Natural killer cell (primary cell): ENCODE measurements at regions not wholly inside any gene's neighbourhood (a gene's known extent, or its start where the extent isn't known, plus 50 kb on each side); places are given as distances from the start of the nearest gene placed in this dataset.

ENCODE experiments used
- ATAC-seq, 3 donors: fragments of 150-1000 bp in 2 of 3; fragments of 200-7000 bp in 1 of 3; cut with Tn5 transposase; 1 replicate in 1 of 3; 2 replicates in 2 of 3; pipeline ENCODE4 v1.10.0; 2021; ENCODE audit warnings: mild to moderate bottlenecking in 2 of 3, moderate library complexity in 2 of 3
- DNase-seq, 2 donors: peaks; one replicate each; pipeline versions ENCODE4 v3.0.0 to v3.0.0-alpha.2; 2013 to 2021; ENCODE audit warnings: mixed read lengths in 1 of 2
- H3K27ac ChIP-seq: one replicate; pipeline ENCODE4 v1.5.1; 2013; ENCODE audit warnings: mild to moderate bottlenecking, low read length
- H3K27me3 ChIP-seq: one replicate; pipeline ENCODE4 v1.6.1; 2013; ENCODE audit warnings: low read length; ENCODE audit not compliant: control insufficient read depth, insufficient read depth
- H3K36me3 ChIP-seq: one replicate; pipeline ENCODE4 v1.6.1; 2013; ENCODE audit warnings: low read length; ENCODE audit not compliant: control insufficient read depth, insufficient read depth
- H3K4me1 ChIP-seq: one replicate; pipeline ENCODE4 v1.6.1; 2013; ENCODE audit warnings: low read length; ENCODE audit not compliant: control insufficient read depth, insufficient read depth
- H3K4me3 ChIP-seq: one replicate; pipeline ENCODE4 v1.5.1; 2013; ENCODE audit warnings: low read length
- H3K9me3 ChIP-seq: one replicate; pipeline ENCODE4 v1.6.1; 2013; ENCODE audit warnings: low read length; ENCODE audit not compliant: control insufficient read depth, insufficient read depth
- H3K27ac Mint-ChIP-seq, 2 donors: one replicate each; pipeline ENCODE4 v1.8.0; 2022; ENCODE audit warnings: mild to moderate bottlenecking in 2 of 2, mixed read lengths in 2 of 2, moderate library complexity in 1 of 2
- H3K27me3 Mint-ChIP-seq, 2 donors: one replicate each; pipeline ENCODE4 v1.8.0; 2022; ENCODE audit warnings: low read depth in 2 of 2, mixed read lengths in 2 of 2
- H3K36me3 Mint-ChIP-seq: one replicate; pipeline ENCODE4 v1.8.0; 2022; ENCODE audit warnings: mixed read lengths
- H3K4me1 Mint-ChIP-seq, 2 donors: one replicate each; pipeline ENCODE4 v1.8.0; 2022; ENCODE audit warnings: mixed read lengths in 2 of 2
- H3K4me3 Mint-ChIP-seq: one replicate; pipeline ENCODE4 v1.8.0; 2022; ENCODE audit warnings: mild to moderate bottlenecking, moderate library complexity, mixed read lengths
- H3K9me3 Mint-ChIP-seq, 2 donors: one replicate each; pipeline ENCODE4 v1.8.0; 2022; ENCODE audit warnings: mixed read lengths in 2 of 2
- WGBS: methylation state at CpG from one replicate; pipeline ENCODE4 v1.1.7; 2013; ENCODE audit warnings: missing lambda C conversion rate; ENCODE audit not compliant: insufficient coverage; 5-methylcytosine and 5-hydroxymethylcytosine counted together
- intact Hi-C: fragments of 100-400 bp; cut with micrococcal nuclease; formaldehyde crosslinking; loops from one replicate; pipeline ENCODE4 v1.14.2; 2022
- TF ChIP-seq, protein P1 (sequence below): fragments of 200-600 bp; IDR thresholded peaks from one replicate; pipeline ENCODE4 v1.8.0; 2022; ENCODE audit warnings: antibody characterized with exemption

DNA sequence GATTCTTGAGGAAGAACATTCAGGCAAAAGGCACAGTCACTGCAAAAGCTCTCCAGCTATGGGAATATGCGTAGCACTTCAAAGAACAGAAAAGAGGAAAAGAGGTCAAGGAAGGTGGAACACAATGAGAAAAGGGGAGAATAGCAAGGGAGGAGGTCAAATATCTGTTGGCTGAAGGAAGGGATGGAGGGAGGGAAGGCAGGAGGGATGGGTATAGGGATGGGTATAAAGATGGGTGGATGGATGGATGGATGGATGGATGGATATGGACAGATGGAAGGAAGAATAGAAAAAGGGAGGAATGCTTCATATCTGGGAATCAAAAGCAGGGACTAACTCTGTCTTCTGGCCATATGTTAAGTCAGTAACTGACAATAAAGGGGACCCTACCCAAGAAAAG, 164.2 kb upstream of the TOP1 start:
- Mint-ChIP-seq H3K4me3 (no peak overlapping the region), H3K27me3 (no peaks in the 10 kb centered on the region), H3K4me1 (no peaks in the 10 kb centered on the region), H3K27ac (no peak overlapping the region), H3K9me3 (no peaks in the 10 kb centered on the region), H3K36me3 (no peaks in the 10 kb centered on the region)
- Histone ChIP-seq H3K4me3 (no peak overlapping the region), H3K36me3 (no peaks in the 10 kb centered on the region), H3K27ac (no peak overlapping the region), H3K27me3 (no peaks in the 10 kb centered on the region), H3K9me3 (no peaks in the 10 kb centered on the region), H3K4me1 (no peaks in the 10 kb centered on the region)
- no peak for ATAC-seq
- no peak for DNase-seq
- WGBS = 92% methylated on average over 1 of the region's 1 CpG
- TF ChIP-seq, protein P1, sequence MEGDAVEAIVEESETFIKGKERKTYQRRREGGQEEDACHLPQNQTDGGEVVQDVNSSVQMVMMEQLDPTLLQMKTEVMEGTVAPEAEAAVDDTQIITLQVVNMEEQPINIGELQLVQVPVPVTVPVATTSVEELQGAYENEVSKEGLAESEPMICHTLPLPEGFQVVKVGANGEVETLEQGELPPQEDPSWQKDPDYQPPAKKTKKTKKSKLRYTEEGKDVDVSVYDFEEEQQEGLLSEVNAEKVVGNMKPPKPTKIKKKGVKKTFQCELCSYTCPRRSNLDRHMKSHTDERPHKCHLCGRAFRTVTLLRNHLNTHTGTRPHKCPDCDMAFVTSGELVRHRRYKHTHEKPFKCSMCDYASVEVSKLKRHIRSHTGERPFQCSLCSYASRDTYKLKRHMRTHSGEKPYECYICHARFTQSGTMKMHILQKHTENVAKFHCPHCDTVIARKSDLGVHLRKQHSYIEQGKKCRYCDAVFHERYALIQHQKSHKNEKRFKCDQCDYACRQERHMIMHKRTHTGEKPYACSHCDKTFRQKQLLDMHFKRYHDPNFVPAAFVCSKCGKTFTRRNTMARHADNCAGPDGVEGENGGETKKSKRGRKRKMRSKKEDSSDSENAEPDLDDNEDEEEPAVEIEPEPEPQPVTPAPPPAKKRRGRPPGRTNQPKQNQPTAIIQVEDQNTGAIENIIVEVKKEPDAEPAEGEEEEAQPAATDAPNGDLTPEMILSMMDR = no peak
- intact Hi-C loops = no loop called here

DNA sequence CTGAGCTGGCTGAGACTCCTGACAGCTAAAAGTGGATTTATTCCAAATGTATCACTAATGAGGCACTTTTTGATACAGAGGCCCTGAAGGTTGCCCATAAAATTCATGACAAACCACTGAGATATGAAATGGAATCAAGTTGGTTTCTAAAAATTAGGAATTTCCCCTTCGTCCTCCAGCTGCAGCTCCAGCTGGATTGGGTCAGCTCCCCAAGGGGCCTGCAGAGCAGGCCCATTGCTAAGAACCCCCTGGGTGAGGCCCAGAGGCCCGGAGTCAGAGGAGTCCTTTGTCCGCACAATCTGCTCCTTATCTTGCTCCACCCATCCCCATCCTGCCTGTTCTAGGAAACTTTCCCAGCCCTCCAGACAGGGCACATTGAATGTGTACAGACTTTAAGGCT, 163.5 kb upstream of the TOP1 start:
- no peaks in the 10 kb centered on the region for H3K27me3 Mint-ChIP-seq
- no peak overlapping the region for H3K4me3 Mint-ChIP-seq
- no peak overlapping the region for H3K4me3 ChIP-seq
- intact Hi-C loops = no loop called here
- no peak overlapping the region for H3K27ac ChIP-seq
- TF ChIP-seq, protein P1 = no peak
- no peaks in the 10 kb centered on the region for H3K36me3 ChIP-seq
- DNase-seq (no peak), ATAC-seq (no peak)
- no peaks in the 10 kb centered on the region for H3K9me3 ChIP-seq
- no peak overlapping the region for H3K27ac Mint-ChIP-seq
- WGBS = 89% methylated on average over 3 of the region's 3 CpGs
- H3K4me1 ChIP-seq = no peaks in the 10 kb centered on the region
- H3K4me1 Mint-ChIP-seq = no peaks in the 10 kb centered on the region
- no peaks in the 10 kb centered on the region for H3K36me3 Mint-ChIP-seq
- no peaks in the 10 kb centered on the region for H3K9me3 Mint-ChIP-seq
- no peaks in the 10 kb centered on the region for H3K27me3 ChIP-seq

DNA sequence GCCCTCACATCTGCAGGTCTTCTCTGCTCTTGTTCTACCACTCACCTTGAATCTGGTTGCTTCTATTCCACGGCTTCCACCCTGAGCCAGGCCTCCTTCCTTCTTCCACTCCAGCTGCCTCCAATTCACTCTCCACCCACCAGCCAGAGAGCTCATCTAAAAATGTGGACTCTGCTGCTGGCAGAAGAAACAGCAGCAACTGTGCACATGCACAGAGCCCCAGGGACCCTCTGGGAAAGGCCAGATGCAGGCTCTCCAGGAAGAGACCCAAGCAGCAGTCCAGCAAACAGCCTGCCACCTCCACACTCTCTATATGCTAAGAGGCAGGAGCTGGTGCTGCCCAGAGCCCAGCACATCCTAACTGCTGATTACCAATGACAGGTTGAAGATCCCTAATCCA, 162.6 kb upstream of the TOP1 start:
- intact Hi-C loops = no loop called here
- Histone ChIP-seq H3K36me3 (no peaks in the 10 kb centered on the region), H3K27me3 (no peaks in the 10 kb centered on the region), H3K4me1 (no peaks in the 10 kb centered on the region), H3K4me3 (no peak overlapping the region), H3K27ac (no peak overlapping the region), H3K9me3 (no peaks in the 10 kb centered on the region)
- Mint-ChIP-seq H3K4me1 (peaks cover 0 to 3% of the 10 kb centered on the region in 2 donors), H3K36me3 (no peaks in the 10 kb centered on the region), H3K4me3 (no peak overlapping the region), H3K9me3 (no peaks in the 10 kb centered on the region), H3K27ac (no peak overlapping the region), H3K27me3 (no peaks in the 10 kb centered on the region)
- WGBS = 93% methylated on average over 1 of the region's 1 CpG
- TF ChIP-seq, protein P1 = no peak
- no peak for DNase-seq
- no peak for ATAC-seq

DNA sequence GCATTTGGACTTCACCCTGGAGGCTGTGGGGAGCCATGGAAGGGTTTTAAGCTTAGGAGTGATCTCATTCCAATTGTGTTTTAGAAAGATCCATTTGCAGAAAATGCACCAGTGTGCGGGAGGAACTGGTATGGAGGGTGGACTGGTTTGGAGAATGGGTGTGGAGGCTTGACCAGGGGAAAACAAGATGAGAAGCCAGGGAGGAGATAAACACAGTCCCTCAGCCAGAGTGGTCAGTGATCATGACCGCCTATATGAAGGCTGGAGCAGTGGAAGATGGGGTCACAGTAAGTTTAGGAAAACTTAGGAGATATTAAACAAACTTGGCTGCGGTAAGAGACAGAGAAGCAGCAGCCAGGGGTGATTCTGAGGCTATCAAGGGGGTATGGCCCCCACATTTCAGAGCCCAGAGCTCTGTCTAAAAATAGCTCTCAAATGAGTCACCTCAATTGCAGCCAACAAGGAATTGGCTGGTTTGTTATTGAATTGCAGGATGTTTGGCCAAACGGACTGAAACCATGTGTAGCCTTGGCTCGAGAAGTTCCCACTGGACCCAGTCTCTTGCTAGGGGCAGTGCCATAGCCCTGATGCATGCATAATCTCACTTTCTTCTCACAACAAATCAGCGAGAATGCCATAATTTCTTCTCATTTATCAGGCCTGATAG, 159.9 kb upstream of the TOP1 start:
- Histone ChIP-seq H3K9me3 (no peaks in the 10 kb centered on the region), H3K27ac (no peak overlapping the region), H3K36me3 (no peaks in the 10 kb centered on the region), H3K4me3 (no peak overlapping the region), H3K27me3 (no peaks in the 10 kb centered on the region), H3K4me1 (no peaks in the 10 kb centered on the region)
- ATAC-seq (no peak), DNase-seq (no peak)
- no peak overlapping the region for H3K27ac Mint-ChIP-seq
- intact Hi-C loops = no loop called here
- H3K36me3 Mint-ChIP-seq = no peaks in the 10 kb centered on the region
- H3K4me1 Mint-ChIP-seq = peaks cover 4 to 9% of the 10 kb centered on the region in 2 donors
- no peak overlapping the region for H3K4me3 Mint-ChIP-seq
- no peaks in the 10 kb centered on the region for H3K9me3 Mint-ChIP-seq
- TF ChIP-seq, protein P1 = no peak
- no peaks in the 10 kb centered on the region for H3K27me3 Mint-ChIP-seq
- WGBS = 96% methylated on average over 6 of the region's 6 CpGs
